RWPE2 (cell line): ENCODE measurements at regions not wholly inside any gene's neighbourhood (a gene's known extent, or its start where the extent isn't known, plus 50 kb on each side); places are given as distances from the start of the nearest gene placed in this dataset.

Experiments
- ATAC-seq: fragments of 200-7000 bp; cut with Tn5 transposase; 3 replicates; pipeline ENCODE4 v1.9.1; 2021; ENCODE audit warnings: low read depth
- DNase-seq: peaks from one replicate; pipeline ENCODE4 v3.0.0-alpha.2; 2020; ENCODE audit warnings: low spot score
- H3K27ac ChIP-seq: fragments of 450-650 bp; 2 replicates; pipeline ENCODE4 v1.5.1; 2017; ENCODE audit warnings: mild to moderate bottlenecking; ENCODE audit not compliant: poor library complexity, severe bottlenecking
- H3K27me3 ChIP-seq: fragments of 250-450 bp; sonication (Bioruptor Pico); 2 replicates; pipeline ENCODE4 v1.5.1; 2021; ENCODE audit warnings: mild to moderate bottlenecking, moderate library complexity; ENCODE audit not compliant: insufficient read depth, poor library complexity, severe bottlenecking
- H3K36me3 ChIP-seq: fragments of 250-450 bp; sonication (Bioruptor Pico); 2 replicates; pipeline ENCODE4 v1.5.1; 2020; ENCODE audit warnings: low read depth, mild to moderate bottlenecking, moderate library complexity
- H3K4me1 ChIP-seq: fragments of 250-450 bp; sonication (Bioruptor Pico); 2 replicates; pipeline ENCODE4 v1.5.1; 2021; ENCODE audit warnings: mild to moderate bottlenecking, moderate library complexity; ENCODE audit not compliant: insufficient read depth, poor library complexity, severe bottlenecking
- H3K4me3 ChIP-seq: fragments of 250-450 bp; sonication (Bioruptor Pico); 2 replicates; pipeline ENCODE4 v1.5.1; 2021; ENCODE audit warnings: mild to moderate bottlenecking, moderate library complexity; ENCODE audit not compliant: severe bottlenecking
- H3K9me3 ChIP-seq: fragments of 250-450 bp; sonication (Bioruptor Pico); 2 replicates; pipeline ENCODE4 v1.5.1; 2021; ENCODE audit warnings: mild to moderate bottlenecking, moderate library complexity; ENCODE audit not compliant: severe bottlenecking
- TF ChIP-seq, protein P1 (sequence below): fragments of 450-650 bp; IDR thresholded peaks from one replicate; pipeline ENCODE4 v1.5.1; 2017; ENCODE audit warnings: mild to moderate bottlenecking, moderate library complexity; ENCODE audit not compliant: poor library complexity, severe bottlenecking

GRCh38 chr14:71499018-71499417, 433.2 kb upstream of the RGS6 start:
- ATAC-seq (no peak), DNase-seq (no peak)
- TF ChIP-seq, protein P1, sequence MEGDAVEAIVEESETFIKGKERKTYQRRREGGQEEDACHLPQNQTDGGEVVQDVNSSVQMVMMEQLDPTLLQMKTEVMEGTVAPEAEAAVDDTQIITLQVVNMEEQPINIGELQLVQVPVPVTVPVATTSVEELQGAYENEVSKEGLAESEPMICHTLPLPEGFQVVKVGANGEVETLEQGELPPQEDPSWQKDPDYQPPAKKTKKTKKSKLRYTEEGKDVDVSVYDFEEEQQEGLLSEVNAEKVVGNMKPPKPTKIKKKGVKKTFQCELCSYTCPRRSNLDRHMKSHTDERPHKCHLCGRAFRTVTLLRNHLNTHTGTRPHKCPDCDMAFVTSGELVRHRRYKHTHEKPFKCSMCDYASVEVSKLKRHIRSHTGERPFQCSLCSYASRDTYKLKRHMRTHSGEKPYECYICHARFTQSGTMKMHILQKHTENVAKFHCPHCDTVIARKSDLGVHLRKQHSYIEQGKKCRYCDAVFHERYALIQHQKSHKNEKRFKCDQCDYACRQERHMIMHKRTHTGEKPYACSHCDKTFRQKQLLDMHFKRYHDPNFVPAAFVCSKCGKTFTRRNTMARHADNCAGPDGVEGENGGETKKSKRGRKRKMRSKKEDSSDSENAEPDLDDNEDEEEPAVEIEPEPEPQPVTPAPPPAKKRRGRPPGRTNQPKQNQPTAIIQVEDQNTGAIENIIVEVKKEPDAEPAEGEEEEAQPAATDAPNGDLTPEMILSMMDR, result no peak
- H3K27ac ChIP-seq, result no peak overlapping the region
- no peak overlapping the region for H3K4me3 ChIP-seq
- no peaks in the 10 kb centered on the region for H3K27me3 ChIP-seq
- H3K4me1 ChIP-seq, result peaks cover 24% of the 10 kb centered on the region
- H3K36me3 ChIP-seq, result no peaks in the 10 kb centered on the region
- no peaks in the 10 kb centered on the region for H3K9me3 ChIP-seq

- DNase-seq, result no peak
- Histone ChIP-seq H3K36me3 (no peaks in the 10 kb centered on the region; the same call in 1 of the 2 replicates), H3K9me3 (no peaks in the 10 kb centered on the region), H3K4me3 (no peak overlapping the region), H3K27me3 (no peaks in the 10 kb centered on the region), H3K27ac (no peak overlapping the region), H3K4me1 (peaks cover 7% of the 10 kb centered on the region)
- ATAC-seq, result no peak
- TF ChIP-seq, protein P1, result no peak
Measured at GRCh38 chr14:71507681-71508080, 424.5 kb upstream of the RGS6 start.

GRCh38 chr14:71508901-71509300, 423.3 kb upstream of the RGS6 start:
- DNase-seq (no peak), ATAC-seq (no peak)
- Histone ChIP-seq H3K27me3 (no peaks in the 10 kb centered on the region), H3K9me3 (no peaks in the 10 kb centered on the region), H3K4me3 (no peak overlapping the region), H3K27ac (no peak overlapping the region), H3K4me1 (peaks cover 4% of the 10 kb centered on the region), H3K36me3 (peaks cover 8% of the 10 kb centered on the region)
- TF ChIP-seq, protein P1, result no peak

GRCh38 chr14:71511152-71511551, 421.1 kb upstream of the RGS6 start:
- Histone ChIP-seq H3K27me3 (no peaks in the 10 kb centered on the region), H3K9me3 (no peaks in the 10 kb centered on the region), H3K4me1 (no peaks in the 10 kb centered on the region), H3K27ac (no peak overlapping the region), H3K4me3 (no peak overlapping the region), H3K36me3 (peaks cover 21% of the 10 kb centered on the region)
- no peak for ATAC-seq
- TF ChIP-seq, protein P1, result no peak
- no peak for DNase-seq

DNA sequence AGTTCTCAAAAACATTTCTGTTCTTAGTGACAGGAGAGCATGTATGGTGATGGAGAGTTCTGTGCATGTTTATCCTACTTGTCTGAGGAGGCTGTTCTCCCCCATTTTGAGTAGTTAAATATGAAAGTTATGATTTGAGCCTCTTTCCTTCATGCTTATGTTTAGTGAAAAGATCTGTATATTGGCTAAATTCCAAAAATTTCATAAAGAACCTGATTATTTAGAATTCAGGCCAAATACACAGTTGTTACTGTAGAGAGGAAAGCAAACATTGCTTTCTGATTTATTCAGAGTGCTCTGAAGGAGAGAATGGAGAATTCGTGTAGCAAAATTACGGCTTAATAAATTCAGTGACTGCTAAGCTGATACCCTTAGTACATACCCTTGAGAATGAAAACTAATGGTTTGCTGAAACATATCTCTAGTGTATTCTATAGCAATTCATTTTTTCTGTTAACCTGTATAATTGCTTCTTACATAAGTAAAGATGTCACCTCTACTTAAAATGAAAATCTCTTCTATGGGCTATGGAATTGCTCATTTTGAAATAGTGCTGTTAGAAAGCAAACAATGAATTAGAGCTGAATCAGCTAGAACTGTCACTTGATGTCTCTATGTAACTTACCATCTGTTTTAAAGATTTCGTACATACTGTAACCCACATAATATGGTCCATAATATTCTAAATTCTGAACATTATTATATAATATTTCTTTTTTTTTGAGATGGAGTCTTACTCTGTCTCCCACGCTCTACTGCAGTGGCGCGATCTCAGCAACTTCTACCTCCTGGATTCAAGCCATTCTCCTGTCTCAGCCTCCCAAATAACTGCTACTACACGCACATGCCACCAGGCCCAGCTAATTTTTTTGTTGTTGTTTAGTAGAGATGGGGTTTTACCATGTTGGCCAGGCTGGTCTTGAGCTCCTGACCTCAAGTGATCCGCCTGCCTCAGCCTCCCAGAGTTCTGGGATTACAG, 417.0 kb upstream of the RGS6 start:
- Histone ChIP-seq H3K36me3 (peaks cover 28% of the 10 kb centered on the region), H3K27ac (no peak overlapping the region), H3K4me3 (no peak overlapping the region), H3K9me3 (no peaks in the 10 kb centered on the region), H3K27me3 (no peaks in the 10 kb centered on the region), H3K4me1 (no peaks in the 10 kb centered on the region)
- ATAC-seq, result no peak
- TF ChIP-seq, protein P1, result no peak
- no peak for DNase-seq
